Endothelial cell of umbilical vein (primary cell): ENCODE measurements at regions not wholly inside any gene's neighbourhood (a gene's known extent, or its start where the extent isn't known, plus 50 kb on each side); places are given as distances from the start of the nearest gene placed in this dataset.

ENCODE experiments used
- BruUV-seq: library from RNA; stranded (reverse); fragments of 400-500 nt; replicated peaks from 2 replicates; lab custom pipeline; 2021; lab: Mats Ljungman, UMichigan
- CTCF ChIA-PET: fragments of 300-600, 350-600 bp; sonication (Branson Sonifier 250); formaldehyde crosslinking; loops from one replicate; lab custom pipeline; 2021; ENCODE audit warnings: antibody characterized with exemption, inconsistent platforms; lab: Charles Lee
- POLR2A ChIA-PET: fragments of 300-600, 350-600 bp; sonication (Branson Sonifier 250); formaldehyde crosslinking; loops from one replicate; lab custom pipeline; 2021; ENCODE audit warnings: antibody characterized with exemption, inconsistent platforms; lab: Charles Lee
- DNase-seq: peaks from one replicate; pipeline ENCODE4 v3.0.0-alpha.2; 2011; ENCODE audit warnings: low read depth, low spot score
- FAIRE-seq: peaks from 2 replicates; lab custom pipeline; 2011; peaks lifted over from hg19 to GRCh38; lab: Jason Lieb, UNC
- H2AFZ ChIP-seq: 2 replicates; pipeline ENCODE4 v1.6.0; 2012; ENCODE audit warnings: low read depth, low read length, control low read depth, inconsistent platforms
- H3K27ac ChIP-seq: 2 replicates; pipeline ENCODE4 v1.5.1; 2011; ENCODE audit warnings: low read depth, mild to moderate bottlenecking, control low read depth, low read length, moderate library complexity; ENCODE audit not compliant: insufficient read depth
- H3K27me3 ChIP-seq, 2 experiments: 2 replicates each; pipeline versions ENCODE4 v1.6.0 to v1.6.1; 2011; ENCODE audit warnings: low read length in 2 of 2, mixed read lengths in 1 of 2; ENCODE audit not compliant: control insufficient read depth in 2 of 2, insufficient read depth in 2 of 2
- H3K36me3 ChIP-seq, 2 experiments: 2 replicates in 1 of 2; 3 replicates in 1 of 2; pipeline ENCODE4 v1.5.1; 2011; ENCODE audit warnings: low read length in 2 of 2, mild to moderate bottlenecking in 1 of 2, moderate library complexity in 1 of 2; ENCODE audit not compliant: control insufficient read depth in 2 of 2, insufficient read depth in 2 of 2; ENCODE audit errors: extremely low read depth in 1 of 2
- H3K4me1 ChIP-seq: 3 replicates; pipeline ENCODE4 v1.5.1; 2011; ENCODE audit warnings: mild to moderate bottlenecking, low read length; ENCODE audit not compliant: control insufficient read depth, insufficient read depth; ENCODE audit errors: extremely low read depth
- H3K4me2 ChIP-seq: 2 replicates; pipeline ENCODE4 v1.6.1; 2011; ENCODE audit warnings: low read length, control low read depth, mixed read lengths; ENCODE audit not compliant: insufficient read depth
- H3K4me3 ChIP-seq, 3 experiments: fragments of 200-600 bp in 1 of 3; sonication (generic), shearing (Covaris generic) in 1 of 3; replicated peaks in 1 of 3; 2 replicates each; pipeline ENCODE4 v1.5.1; 2011 to 2016; ENCODE audit warnings: control low read depth in 3 of 3, low read length in 3 of 3, mild to moderate bottlenecking in 2 of 3, inconsistent platforms in 1 of 3, low read depth in 1 of 3, moderate library complexity in 1 of 3; ENCODE audit not compliant: insufficient read depth in 1 of 3
- H3K79me2 ChIP-seq: 2 replicates; pipeline ENCODE4 v1.6.0; 2012; ENCODE audit warnings: low read length, inconsistent platforms; ENCODE audit not compliant: control insufficient read depth, insufficient read depth
- H3K9ac ChIP-seq: replicated peaks from 2 replicates; pipeline ENCODE3; 2011; ENCODE audit warnings: low read length, control low read depth; ENCODE audit not compliant: insufficient read depth; ENCODE audit errors: extremely low read depth
- H3K9me1 ChIP-seq: replicated peaks from 3 replicates; pipeline ENCODE4 v1.6.0; 2011; ENCODE audit warnings: mild to moderate bottlenecking, low read length; ENCODE audit not compliant: control insufficient read depth, insufficient read depth; ENCODE audit errors: extremely low read depth
- H3K9me3 ChIP-seq: replicated peaks from 2 replicates; pipeline ENCODE4 v1.5.1; 2012; ENCODE audit warnings: low read length, inconsistent platforms; ENCODE audit not compliant: control insufficient read depth, insufficient read depth
- H4K20me1 ChIP-seq: replicated peaks from 2 replicates; pipeline ENCODE3; 2011; ENCODE audit warnings: mild to moderate bottlenecking, low read length; ENCODE audit not compliant: control insufficient read depth, insufficient read depth; ENCODE audit errors: extremely low read depth
- EZH2 ChIP-seq: IDR thresholded peaks from 2 replicates; pipeline ENCODE4 v1.6.1; 2012; ENCODE audit warnings: borderline replicate concordance, low read depth, mild to moderate bottlenecking, moderate library complexity, low read length, inconsistent platforms; ENCODE audit not compliant: severe bottlenecking
- FOS ChIP-seq: IDR thresholded peaks from 2 replicates; pipeline ENCODE4 v1.6.1; 2011; ENCODE audit warnings: mild to moderate bottlenecking, low read length, moderate library complexity, borderline replicate concordance; ENCODE audit not compliant: insufficient read depth
- GATA2 ChIP-seq: IDR thresholded peaks from 2 replicates; pipeline ENCODE4 v1.7.0; 2011; ENCODE audit warnings: low read depth, mild to moderate bottlenecking, moderate library complexity, mixed read lengths, low read length; ENCODE audit not compliant: insufficient read length, insufficient read depth
- JUN ChIP-seq: IDR thresholded peaks from 2 replicates; pipeline ENCODE4 v1.6.1; 2011; ENCODE audit warnings: borderline replicate concordance, low read depth; ENCODE audit not compliant: insufficient read length, insufficient read depth
- MAX ChIP-seq: IDR thresholded peaks from 2 replicates; pipeline ENCODE4 v1.6.1; 2011; ENCODE audit not compliant: insufficient read depth, insufficient read length
- POLR2A ChIP-seq: IDR thresholded peaks from 2 replicates; pipeline ENCODE4 v1.6.1; 2012; ENCODE audit warnings: low read depth, mild to moderate bottlenecking, control low read depth, low read length
- POLR2AphosphoS5 ChIP-seq: IDR thresholded peaks from 2 replicates; pipeline ENCODE4 v1.6.1; 2012; ENCODE audit warnings: low read depth, mild to moderate bottlenecking, control low read depth, low read length, moderate library complexity; ENCODE audit not compliant: insufficient read depth
- dilution Hi-C: fragments of 300-500 bp; cut with MboI; formaldehyde crosslinking; loops from one replicate; pipeline ENCODE4 v1.15.0; 2019; ENCODE audit warnings: low sequenced_read_pairs; ENCODE audit not compliant: extremely low pct_ligation_motif_present
- intact Hi-C: fragments of 100-400 bp; cut with micrococcal nuclease; formaldehyde crosslinking; loops from one replicate; pipeline ENCODE4 v1.10.0; 2022
- TF ChIP-seq, protein P1 (sequence below), 2 donors: IDR thresholded peaks; 1 replicate in 1 of 2; 2 replicates in 1 of 2; pipeline ENCODE4 v1.5.1; 2011; ENCODE audit warnings: low read length in 2 of 2, mild to moderate bottlenecking in 2 of 2, moderate library complexity in 2 of 2, control low read depth in 1 of 2, inconsistent platforms in 1 of 2, low read depth in 1 of 2; ENCODE audit not compliant: insufficient read depth in 1 of 2; ENCODE audit errors: extremely low read depth in 1 of 2

DNA sequence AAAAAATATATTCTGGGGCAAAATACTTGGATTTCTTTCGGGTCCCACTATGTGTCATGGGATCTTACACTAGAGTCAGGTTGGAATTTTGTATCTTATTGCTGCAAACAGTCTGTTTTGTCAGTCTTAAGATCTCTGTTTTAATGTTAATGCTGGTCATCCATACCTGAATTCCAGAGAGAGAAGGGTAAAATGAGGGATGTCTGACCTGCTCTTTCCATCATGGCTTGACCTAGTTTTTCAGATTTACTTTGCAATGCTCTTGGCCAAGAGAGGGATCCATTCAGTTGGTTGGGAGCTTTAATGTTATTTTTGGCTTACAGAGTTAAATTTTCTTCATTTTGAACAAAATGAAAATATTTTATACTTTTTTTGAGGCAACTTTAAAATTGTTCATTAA lies 117.2 kb downstream of the CASP12 start:
- Histone ChIP-seq H3K27ac (no peak overlapping the region), H2AFZ (no peak overlapping the region), H3K36me3 (no peaks in the 10 kb centered on the region), H3K4me2 (no peak overlapping the region), H3K4me3 (no peak overlapping the region), H3K9me1 (no peaks in the 10 kb centered on the region), H3K79me2 (no peaks in the 10 kb centered on the region), H4K20me1 (no peaks in the 10 kb centered on the region), H3K9me3 (no peaks in the 10 kb centered on the region), H3K27me3 (no peaks in the 10 kb centered on the region), H3K4me1 (no peaks in the 10 kb centered on the region), H3K9ac (no peak overlapping the region)
- no peak for TF ChIP-seq JUN
- TF ChIP-seq, protein P1, sequence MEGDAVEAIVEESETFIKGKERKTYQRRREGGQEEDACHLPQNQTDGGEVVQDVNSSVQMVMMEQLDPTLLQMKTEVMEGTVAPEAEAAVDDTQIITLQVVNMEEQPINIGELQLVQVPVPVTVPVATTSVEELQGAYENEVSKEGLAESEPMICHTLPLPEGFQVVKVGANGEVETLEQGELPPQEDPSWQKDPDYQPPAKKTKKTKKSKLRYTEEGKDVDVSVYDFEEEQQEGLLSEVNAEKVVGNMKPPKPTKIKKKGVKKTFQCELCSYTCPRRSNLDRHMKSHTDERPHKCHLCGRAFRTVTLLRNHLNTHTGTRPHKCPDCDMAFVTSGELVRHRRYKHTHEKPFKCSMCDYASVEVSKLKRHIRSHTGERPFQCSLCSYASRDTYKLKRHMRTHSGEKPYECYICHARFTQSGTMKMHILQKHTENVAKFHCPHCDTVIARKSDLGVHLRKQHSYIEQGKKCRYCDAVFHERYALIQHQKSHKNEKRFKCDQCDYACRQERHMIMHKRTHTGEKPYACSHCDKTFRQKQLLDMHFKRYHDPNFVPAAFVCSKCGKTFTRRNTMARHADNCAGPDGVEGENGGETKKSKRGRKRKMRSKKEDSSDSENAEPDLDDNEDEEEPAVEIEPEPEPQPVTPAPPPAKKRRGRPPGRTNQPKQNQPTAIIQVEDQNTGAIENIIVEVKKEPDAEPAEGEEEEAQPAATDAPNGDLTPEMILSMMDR (IDR thresholded peaks at IDR 0.05; ENCODE audit: extremely low read depth in 1 of 2, insufficient read depth in 1 of 2, low read depth in 1 of 2, low read length in 2 of 2) = no peak
- TF ChIP-seq FOS = no peak
- TF ChIP-seq MAX = no peak
- no peak for TF ChIP-seq EZH2
- TF ChIP-seq POLR2AphosphoS5 = no peak
- no peak for TF ChIP-seq GATA2
- no peak for TF ChIP-seq POLR2A
- POLR2A ChIA-PET = no interaction called here
- DNase-seq (no peak), FAIRE-seq (no peak)
- dilution Hi-C loops (no loop called here), intact Hi-C loops (no loop called here)
- BruUV-seq = no TSS peak
- CTCF ChIA-PET = no interaction called here
